DMS53 (cell line): ENCODE measurements at regions not wholly inside any gene's neighbourhood (a gene's known extent, or its start where the extent isn't known, plus 50 kb on each side); places are given as distances from the start of the nearest gene placed in this dataset.
A peak's percentile ranks its signal among the peaks of the same experiment; 100 is the strongest.

Source experiments
- DNase-seq: peaks from one replicate; lab custom pipeline; 2025; lab: John Stamatoyannopoulos, UW

DNA sequence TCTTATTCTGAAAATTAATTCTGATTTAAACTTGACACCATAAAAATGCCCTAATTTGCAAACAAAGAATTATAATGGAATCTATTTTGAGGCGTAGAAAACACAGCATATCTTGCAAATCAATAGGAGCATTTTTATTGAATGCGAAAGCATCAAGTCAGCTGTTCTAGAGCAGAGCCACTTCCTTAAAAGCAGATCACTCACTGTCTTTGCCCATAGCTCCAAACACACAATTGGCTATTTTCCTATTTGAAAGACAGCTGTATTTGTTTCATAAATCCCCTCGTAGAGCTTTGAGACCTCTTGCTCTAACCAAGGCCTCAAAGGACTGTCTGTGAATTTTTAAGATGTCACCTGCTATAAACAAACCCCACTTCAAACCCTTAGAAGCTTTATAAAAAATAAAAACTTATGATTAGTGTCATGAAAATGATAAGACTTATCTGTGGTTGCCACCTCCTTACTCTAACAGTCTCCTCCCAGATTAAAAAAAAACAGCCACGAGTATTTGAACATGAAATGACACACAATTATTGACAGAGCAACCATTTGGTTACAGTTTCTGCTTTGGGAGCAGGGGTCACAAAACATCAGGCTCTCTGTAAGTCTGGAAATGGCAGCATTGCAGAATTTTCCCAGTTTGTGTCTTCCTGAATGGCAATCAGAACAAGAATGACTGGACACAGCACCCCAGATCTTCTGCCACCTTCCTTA lies 75.6 kb upstream of the RASEF start:
- peak; percentile 68 for DNase-seq

GRCh38 chr9:83133316-83133715 lies 70.4 kb upstream of the RASEF start:
- no peak for DNase-seq

GRCh38 chr9:83132768-83133167 lies 69.8 kb upstream of the RASEF start:
- peak; percentile 25 for DNase-seq

GRCh38 chr9:83130541-83130940 lies 67.6 kb upstream of the RASEF start:
- DNase-seq, result peak; percentile 83

- no peak for DNase-seq
Observed at GRCh38 chr9:83125671-83126070, 62.7 kb upstream of the RASEF start.

- peak; percentile 23 for DNase-seq
Observed at GRCh38 chr9:83119873-83120272, 56.9 kb upstream of the RASEF start.

GRCh38 chr9:83116026-83116425 lies 53.1 kb upstream of the RASEF start:
- DNase-seq, result no peak

- peak; percentile 8 for DNase-seq
Observed at GRCh38 chr9:83113445-83113844, 50.5 kb upstream of the RASEF start.
